Trophoblast cell (in vitro differentiated cells and primary cell): ENCODE measurements at regions not wholly inside any gene's neighbourhood (a gene's known extent, or its start where the extent isn't known, plus 50 kb on each side); places are given as distances from the start of the nearest gene placed in this dataset.
"Not testable (repeated sequence)": the region's sequence is repeated elsewhere in the genome, so short reads cannot be mapped to it uniquely, and the experiment has no call there.

Source experiments
- DNase-seq, 2 donors: peaks; one replicate each; pipeline ENCODE4 v3.0.0-alpha.2; 2016
- H2AFZ ChIP-seq: 2 replicates; pipeline ENCODE4 v1.6.1; 2013; ENCODE audit warnings: low read length, moderate library complexity, mild to moderate bottlenecking; ENCODE audit not compliant: insufficient read depth, poor library complexity
- H2AK5ac ChIP-seq: 2 replicates; pipeline ENCODE4 v1.6.1; 2013; ENCODE audit warnings: mild to moderate bottlenecking, low read length
- H2BK120ac ChIP-seq: 2 replicates; pipeline ENCODE4 v1.6.1; 2013; ENCODE audit warnings: low read length, mild to moderate bottlenecking, moderate library complexity; ENCODE audit not compliant: insufficient read depth, poor library complexity
- H2BK12ac ChIP-seq: 2 replicates; pipeline ENCODE4 v1.6.1; 2013; ENCODE audit warnings: mild to moderate bottlenecking, low read length, moderate library complexity
- H2BK5ac ChIP-seq: 2 replicates; pipeline ENCODE4 v1.6.1; 2013; ENCODE audit warnings: low read length, low read depth, moderate library complexity, mild to moderate bottlenecking; ENCODE audit not compliant: poor library complexity
- H3K14ac ChIP-seq: 2 replicates; pipeline ENCODE4 v1.6.1; 2013; ENCODE audit warnings: mild to moderate bottlenecking, low read length
- H3K18ac ChIP-seq: 2 replicates; pipeline ENCODE4 v1.6.1; 2013; ENCODE audit warnings: mild to moderate bottlenecking, low read length
- H3K23ac ChIP-seq: 2 replicates; pipeline ENCODE4 v1.6.1; 2013; ENCODE audit warnings: low read length
- H3K27ac ChIP-seq: 2 replicates; pipeline ENCODE4 v1.5.1; 2013; ENCODE audit warnings: low read depth, mild to moderate bottlenecking, inconsistent platforms, low read length, moderate library complexity
- H3K27me3 ChIP-seq: 2 replicates; pipeline ENCODE4 v1.6.1; 2013; ENCODE audit warnings: inconsistent platforms, mild to moderate bottlenecking, low read length, moderate library complexity; ENCODE audit not compliant: insufficient read depth
- H3K36me3 ChIP-seq, 2 experiments: 1 replicate in 1 of 2; 2 replicates in 1 of 2; pipeline ENCODE4 v1.6.1; 2013; ENCODE audit warnings: low read length in 2 of 2, mild to moderate bottlenecking in 2 of 2, moderate library complexity in 1 of 2; ENCODE audit not compliant: insufficient read depth in 2 of 2, control insufficient read depth in 1 of 2
- H3K4ac ChIP-seq: 2 replicates; pipeline ENCODE4 v1.6.1; 2013; ENCODE audit warnings: low read depth, mild to moderate bottlenecking, low read length, moderate library complexity
- H3K4me1 ChIP-seq, 2 experiments: 1 replicate in 1 of 2; 2 replicates in 1 of 2; pipeline ENCODE4 v1.6.1; 2013; ENCODE audit warnings: low read length in 2 of 2, mild to moderate bottlenecking in 2 of 2, moderate library complexity in 1 of 2; ENCODE audit not compliant: insufficient read depth in 2 of 2, control insufficient read depth in 1 of 2
- H3K4me2 ChIP-seq: 2 replicates; pipeline ENCODE4 v1.6.1; 2013; ENCODE audit warnings: inconsistent platforms, mild to moderate bottlenecking, low read length, moderate library complexity
- H3K4me3 ChIP-seq: 2 replicates; pipeline ENCODE4 v1.5.1; 2013; ENCODE audit warnings: mild to moderate bottlenecking, low read depth, low read length, inconsistent platforms
- H3K79me1 ChIP-seq: one replicate; pipeline ENCODE4 v1.6.1; 2013; ENCODE audit warnings: low read length
- H3K79me2 ChIP-seq: 2 replicates; pipeline ENCODE4 v1.6.1; 2013; ENCODE audit warnings: low read length, mild to moderate bottlenecking; ENCODE audit not compliant: control insufficient read depth, insufficient read depth, poor library complexity
- H3K9ac ChIP-seq: 2 replicates; pipeline ENCODE4 v1.6.1; 2013; ENCODE audit warnings: mild to moderate bottlenecking, low read length
- H3K9me3 ChIP-seq: 2 replicates; pipeline ENCODE4 v1.6.1; 2013; ENCODE audit warnings: low read depth, mild to moderate bottlenecking, control low read depth, inconsistent platforms, low read length; ENCODE audit not compliant: insufficient read depth
- H4K12ac ChIP-seq: 2 replicates; pipeline ENCODE4 v1.6.1; 2013; ENCODE audit warnings: low read depth, mild to moderate bottlenecking, low read length, moderate library complexity
- H4K8ac ChIP-seq: 2 replicates; pipeline ENCODE4 v1.6.1; 2013; ENCODE audit warnings: low read depth, mild to moderate bottlenecking, low read length, moderate library complexity
- H4K91ac ChIP-seq: one replicate; pipeline ENCODE4 v1.6.1; 2013; ENCODE audit warnings: low read depth, mild to moderate bottlenecking, low read length, moderate library complexity
- WGBS: extraction: QIAGEN DNeasy Blood & Tissue Kit; methylation state at CpG from one replicate; pipeline ENCODE4 v1.1.7; 2013; ENCODE audit warnings: missing lambda C conversion rate; ENCODE audit not compliant: insufficient read length, insufficient coverage; ENCODE audit errors: extremely low coverage; 5-methylcytosine and 5-hydroxymethylcytosine counted together

DNA sequence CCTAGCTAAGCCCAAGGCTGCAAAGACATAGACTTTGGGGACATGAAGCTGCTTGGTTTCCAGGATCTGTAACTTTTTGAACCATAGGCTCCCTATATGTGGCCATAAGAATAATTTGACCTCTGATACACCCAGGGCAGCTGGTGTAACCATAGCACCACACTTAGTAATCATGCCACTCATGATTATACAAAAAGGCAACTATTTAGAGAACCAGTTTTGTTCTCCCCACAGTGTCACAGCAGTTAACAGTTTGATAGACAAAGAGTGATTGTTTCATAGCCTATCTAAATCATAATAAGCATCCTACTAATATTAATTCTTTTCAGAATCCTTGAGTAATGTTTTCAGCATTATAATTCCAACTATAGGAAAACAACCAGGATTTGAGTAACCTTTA, 334.9 kb downstream of the NEK10 start:
- H2BK5ac ChIP-seq: no peak overlapping the region
- no peaks in the 10 kb centered on the region for H3K79me1 ChIP-seq
- H3K4ac ChIP-seq: no peak overlapping the region
- H3K27ac ChIP-seq: no peak overlapping the region
- H2BK120ac ChIP-seq: no peak overlapping the region
- no peaks in the 10 kb centered on the region for H3K4me1 ChIP-seq
- H4K91ac ChIP-seq: no peak overlapping the region
- no peak overlapping the region for H3K18ac ChIP-seq
- no peak overlapping the region for H3K4me3 ChIP-seq
- no peak overlapping the region for H2AK5ac ChIP-seq
- no peak overlapping the region for H3K23ac ChIP-seq
- no peak for DNase-seq
- H2AFZ ChIP-seq: no peak overlapping the region
- no peak overlapping the region for H3K9ac ChIP-seq
- H3K79me2 ChIP-seq: no peaks in the 10 kb centered on the region
- no peaks in the 10 kb centered on the region for H3K9me3 ChIP-seq
- no peaks in the 10 kb centered on the region for H3K27me3 ChIP-seq
- H3K14ac ChIP-seq: no peak overlapping the region
- no peak overlapping the region for H4K12ac ChIP-seq
- H2BK12ac ChIP-seq: no peak overlapping the region
- H3K36me3 ChIP-seq: no peaks in the 10 kb centered on the region
- H4K8ac ChIP-seq: no peak overlapping the region
- H3K4me2 ChIP-seq: no peak overlapping the region

DNA sequence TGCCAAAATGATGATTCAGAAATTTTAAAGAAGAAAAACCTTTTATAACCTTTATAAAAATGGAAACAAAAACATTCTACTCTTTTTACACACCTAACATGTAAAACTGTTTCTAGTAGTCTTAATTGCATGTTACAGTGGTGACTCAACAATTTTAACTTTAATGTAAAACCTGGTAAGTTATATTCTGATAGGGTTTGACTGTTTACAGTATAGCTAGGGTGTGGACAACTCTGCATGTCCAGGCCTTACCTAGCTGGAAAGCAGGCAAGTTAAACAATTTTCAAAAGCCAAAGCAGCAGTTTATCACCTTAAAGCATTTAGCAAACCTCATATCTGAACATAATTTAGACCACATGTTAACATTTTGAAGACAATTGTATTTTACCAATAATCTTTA, 328.5 kb downstream of the NEK10 start:
- H3K23ac ChIP-seq: no peak overlapping the region
- H3K4me1 ChIP-seq: no peaks in the 10 kb centered on the region
- no peak overlapping the region for H3K9ac ChIP-seq
- no peak overlapping the region for H3K4me2 ChIP-seq
- no peak overlapping the region for H3K4me3 ChIP-seq
- no peaks in the 10 kb centered on the region for H3K9me3 ChIP-seq
- H4K91ac ChIP-seq: no peak overlapping the region
- H3K36me3 ChIP-seq: no peaks in the 10 kb centered on the region
- H2AFZ ChIP-seq: no peak overlapping the region
- no peak for DNase-seq
- H3K79me1 ChIP-seq: no peaks in the 10 kb centered on the region
- H2BK120ac ChIP-seq: no peak overlapping the region
- H3K4ac ChIP-seq: no peak overlapping the region
- no peak overlapping the region for H3K27ac ChIP-seq
- no peak overlapping the region for H3K14ac ChIP-seq
- no peak overlapping the region for H4K8ac ChIP-seq
- H3K79me2 ChIP-seq: no peaks in the 10 kb centered on the region
- no peak overlapping the region for H2BK5ac ChIP-seq
- no peak overlapping the region for H3K18ac ChIP-seq
- no peak overlapping the region for H4K12ac ChIP-seq
- no peak overlapping the region for H2AK5ac ChIP-seq
- no peaks in the 10 kb centered on the region for H3K27me3 ChIP-seq
- no peak overlapping the region for H2BK12ac ChIP-seq

DNA sequence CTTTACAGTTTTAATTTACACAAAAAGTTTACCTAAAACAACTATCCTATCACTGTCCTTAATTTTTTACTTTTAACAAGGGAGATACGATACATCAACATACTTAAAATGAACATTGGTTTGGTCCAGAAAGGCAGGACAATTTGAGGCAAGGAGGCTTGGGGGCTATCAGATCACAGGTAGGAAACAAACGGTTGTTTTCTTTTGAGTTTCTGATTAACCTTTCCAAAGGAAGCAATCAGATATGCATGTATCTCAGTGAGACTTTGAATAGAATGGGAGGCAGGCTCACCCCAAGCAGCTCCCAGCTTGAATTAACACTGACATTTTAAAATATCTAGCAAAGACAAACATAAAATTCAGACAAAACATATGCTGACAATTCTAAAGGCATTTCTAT, 326.6 kb downstream of the NEK10 start:
- H3K23ac ChIP-seq, H2AK5ac ChIP-seq, H2BK5ac ChIP-seq, H2AFZ ChIP-seq, H3K79me2 ChIP-seq, H4K91ac ChIP-seq, H3K4me2 ChIP-seq, H3K14ac ChIP-seq, H3K4me1 ChIP-seq, H3K18ac ChIP-seq, H2BK12ac ChIP-seq, H3K9me3 ChIP-seq, H3K4me3 ChIP-seq, H3K79me1 ChIP-seq, H4K8ac ChIP-seq, H3K9ac ChIP-seq, H3K27me3 ChIP-seq, H3K36me3 ChIP-seq, H4K12ac ChIP-seq, H2BK120ac ChIP-seq, H3K4ac ChIP-seq, DNase-seq, H3K27ac ChIP-seq: not testable (repeated sequence)
- no CpG with 5 or more reads among the region's 2 CpGs for WGBS

DNA sequence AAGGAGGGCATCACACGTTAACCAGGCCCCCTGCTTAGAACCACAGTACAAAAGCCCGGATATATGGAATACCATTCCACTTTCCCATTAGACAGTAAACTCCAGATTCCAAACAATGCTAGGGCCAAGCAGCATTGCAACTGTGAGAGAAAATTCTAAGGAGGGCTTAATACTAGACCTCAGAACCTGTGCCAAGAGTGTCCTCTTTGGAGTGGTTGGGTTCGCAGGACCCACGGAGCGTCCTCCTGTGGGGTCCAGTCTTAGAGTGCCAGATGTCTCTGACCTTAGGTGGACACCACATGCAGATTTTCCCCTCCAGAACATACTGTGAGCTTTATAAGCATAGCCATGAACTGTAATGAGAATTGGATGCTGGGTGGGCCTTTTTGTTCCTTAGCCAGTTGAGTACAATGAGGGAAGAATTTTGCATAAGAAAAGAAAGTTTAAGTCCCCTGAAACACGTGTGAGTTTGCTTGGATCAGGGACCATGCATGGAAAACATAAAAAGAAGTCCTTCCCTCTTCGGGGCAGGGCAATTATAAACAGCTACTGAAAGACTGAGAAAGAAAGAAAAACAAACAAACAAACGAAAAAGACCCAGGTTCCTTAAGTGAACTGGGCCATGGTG, 325.7 kb downstream of the NEK10 start:
- Histone ChIP-seq H2BK120ac (no peak overlapping the region), H3K4me2 (no peak overlapping the region), H3K4ac (no peak overlapping the region), H3K14ac (no peak overlapping the region), H4K91ac (no peak overlapping the region), H3K9ac (no peak overlapping the region), H2BK12ac (no peak overlapping the region), H4K8ac (no peak overlapping the region), H2AK5ac (no peak overlapping the region), H3K36me3 (no peaks in the 10 kb centered on the region), H3K79me2 (no peaks in the 10 kb centered on the region), H3K4me1 (peaks cover 2 to 3% of the 10 kb centered on the region in 2 experiments), H2AFZ (no peak overlapping the region), H3K9me3 (no peaks in the 10 kb centered on the region), H3K79me1 (no peaks in the 10 kb centered on the region), H4K12ac (no peak overlapping the region), H3K27ac (no peak overlapping the region), H3K27me3 (no peaks in the 10 kb centered on the region), H2BK5ac (no peak overlapping the region), H3K4me3 (no peak overlapping the region), H3K23ac (no peak overlapping the region), H3K18ac (no peak overlapping the region)
- no CpG with 5 or more reads among the region's 8 CpGs for WGBS
- no peak for DNase-seq
